ENCODE measurements at regions not wholly inside any gene's neighbourhood (a gene's known extent, or its start where the extent isn't known, plus 50 kb on each side); places are given as distances from the start of the nearest gene placed in this dataset.

- TF ChIP-seq POLR2AphosphoS5 (IDR thresholded peaks at IDR 0.05; ENCODE audit: low read depth) (no peak), CTCF (conservative IDR thresholded peaks at IDR 0.05; ENCODE audit: low read depth in 2 of 2) (no peak), EZH2 (IDR thresholded peaks at IDR 0.05; ENCODE audit: low read depth, unreplicated experiment) (no peak), JUNB (IDR thresholded peaks at IDR 0.05; ENCODE audit: unreplicated experiment) (no peak), EZH2phosphoT487 (IDR thresholded peaks at IDR 0.05; ENCODE audit: unreplicated experiment) (no peak), REST (IDR thresholded peaks at IDR 0.05; ENCODE audit: unreplicated experiment) (no peak), CREB1 (CRISPR knock-in tag; IDR thresholded peaks at IDR 0.05; ENCODE audit: low read depth) (no peak), STAT1 (IDR thresholded peaks at IDR 0.05; ENCODE audit: unreplicated experiment) (no peak), ETS1 (IDR thresholded peaks at IDR 0.05) (no peak), ZNF331 (CRISPR knock-in tag; IDR thresholded peaks at IDR 0.05; ENCODE audit: low read depth) (no peak), NANOG (IDR thresholded peaks at IDR 0.05; ENCODE audit: borderline replicate concordance) (no peak)
Measured at GRCh38 chr6:109292420-109292819, 89.8 kb downstream of the CD164 start.
